Fibroblast of lung (primary cell): ENCODE measurements at regions not wholly inside any gene's neighbourhood (a gene's known extent, or its start where the extent isn't known, plus 50 kb on each side); places are given as distances from the start of the nearest gene placed in this dataset.
A peak's percentile ranks its signal among the peaks of the same experiment; 100 is the strongest.

ENCODE experiments used
- DNase-seq, 2 donors: peaks; one replicate each; pipeline versions ENCODE4 v3.0.0 to v3.0.0-alpha.2; 2010; ENCODE audit warnings: low read depth in 2 of 2
- H2AFZ ChIP-seq: 2 replicates; pipeline ENCODE4 v1.5.1; 2012; ENCODE audit warnings: low read length, control low read depth, inconsistent platforms
- H3K27ac ChIP-seq: 2 replicates; pipeline ENCODE4 v1.5.1; 2011; ENCODE audit warnings: low read length, control low read depth; ENCODE audit not compliant: insufficient read depth
- H3K27me3 ChIP-seq: 2 replicates; pipeline ENCODE4 v1.5.1; 2011; ENCODE audit warnings: mild to moderate bottlenecking, low read length; ENCODE audit not compliant: control insufficient read depth, insufficient read depth
- H3K36me3 ChIP-seq: 2 replicates; pipeline ENCODE4 v1.5.1; 2011; ENCODE audit warnings: low read length; ENCODE audit not compliant: control insufficient read depth, insufficient read depth
- H3K4me1 ChIP-seq: 2 replicates; pipeline ENCODE4 v1.5.1; 2011; ENCODE audit warnings: low read length; ENCODE audit not compliant: control insufficient read depth, insufficient read depth; ENCODE audit errors: extremely low read depth
- H3K4me2 ChIP-seq: 2 replicates; pipeline ENCODE4 v1.5.1; 2011; ENCODE audit warnings: low read length, control low read depth; ENCODE audit not compliant: insufficient read depth; ENCODE audit errors: extremely low read depth
- H3K4me3 ChIP-seq, 4 experiments: fragments of 200-600 bp in 1 of 4; sonication (generic) in 1 of 4; replicated peaks in 1 of 4; 2 replicates each; pipeline ENCODE4 v1.5.1; 2011 to 2016; ENCODE audit warnings: low read length in 4 of 4, low read depth in 3 of 4, mild to moderate bottlenecking in 3 of 4, control low read depth in 2 of 4, inconsistent platforms in 1 of 4, mixed read lengths in 1 of 4; ENCODE audit not compliant: insufficient read depth in 1 of 4; ENCODE audit errors: control extremely low read depth in 1 of 4
- H3K79me2 ChIP-seq: 2 replicates; pipeline ENCODE4 v1.5.1; 2012; ENCODE audit warnings: mild to moderate bottlenecking, low read length, inconsistent platforms; ENCODE audit not compliant: control insufficient read depth, insufficient read depth
- H3K9ac ChIP-seq: 2 replicates; pipeline ENCODE4 v1.5.1; 2011; ENCODE audit warnings: mild to moderate bottlenecking, low read length, control low read depth; ENCODE audit not compliant: insufficient read depth
- H3K9me3 ChIP-seq: 2 replicates; pipeline ENCODE4 v1.5.1; 2012; ENCODE audit warnings: low read depth, low read length; ENCODE audit not compliant: control insufficient read depth, insufficient read depth
- H4K20me1 ChIP-seq: 2 replicates; pipeline ENCODE4 v1.5.1; 2011; ENCODE audit warnings: low read length; ENCODE audit not compliant: control insufficient read depth, insufficient read depth; ENCODE audit errors: extremely low read depth
- CTCF ChIP-seq, 2 donors: IDR thresholded peaks in 1 of 2; conservative IDR thresholded peaks in 1 of 2; 1 replicate in 1 of 2; 2 replicates in 1 of 2; pipeline ENCODE4 v1.5.1; 2011 to 2012; ENCODE audit warnings: low read length in 2 of 2, control low read depth in 1 of 2, inconsistent platforms in 1 of 2, low read depth in 1 of 2, mild to moderate bottlenecking in 1 of 2
- EZH2 ChIP-seq: IDR thresholded peaks from 2 replicates; pipeline ENCODE4 v1.5.1; 2012; ENCODE audit warnings: low read length, control low read depth, mild to moderate bottlenecking; ENCODE audit errors: missing control alignments

- no peak overlapping the region for H2AFZ ChIP-seq
- no peak overlapping the region for H3K4me3 ChIP-seq
- H3K4me2 ChIP-seq, result no peak overlapping the region
- H3K27me3 ChIP-seq, result no peaks in the 10 kb centered on the region
- H3K79me2 ChIP-seq, result no peaks in the 10 kb centered on the region
- H3K9me3 ChIP-seq, result no peaks in the 10 kb centered on the region
- TF ChIP-seq EZH2, result no peak
- TF ChIP-seq CTCF (conservative IDR thresholded peaks at IDR 0.05 in 1 of 2, IDR thresholded peaks at IDR 0.05 in 1 of 2; ENCODE audit: low read depth in 1 of 2, low read length in 2 of 2), result no peak
- no peaks in the 10 kb centered on the region for H3K4me1 ChIP-seq
- H3K9ac ChIP-seq, result no peak overlapping the region
- H4K20me1 ChIP-seq, result no peaks in the 10 kb centered on the region
- no peaks in the 10 kb centered on the region for H3K36me3 ChIP-seq
- no peak overlapping the region for H3K27ac ChIP-seq
- DNase-seq, result no peak
These were observed 206.1 kb upstream of the ZNF608 start for GRCh38 chr5:124952566-124952965.

GRCh38 chr5:124954784-124955183, 208.3 kb upstream of the ZNF608 start:
- no peaks in the 10 kb centered on the region for H3K4me1 ChIP-seq
- H3K4me3 ChIP-seq, result no peak overlapping the region
- H3K27ac ChIP-seq, result no peak overlapping the region
- no peaks in the 10 kb centered on the region for H3K36me3 ChIP-seq
- no peaks in the 10 kb centered on the region for H3K27me3 ChIP-seq
- TF ChIP-seq CTCF (conservative IDR thresholded peaks at IDR 0.05 in 1 of 2, IDR thresholded peaks at IDR 0.05 in 1 of 2; ENCODE audit: low read depth in 1 of 2, low read length in 2 of 2) (no peak), EZH2 (no peak)
- no peak overlapping the region for H2AFZ ChIP-seq
- H3K9ac ChIP-seq, result no peak overlapping the region
- no peak overlapping the region for H3K4me2 ChIP-seq
- H4K20me1 ChIP-seq, result no peaks in the 10 kb centered on the region
- no peak for DNase-seq
- H3K9me3 ChIP-seq, result no peaks in the 10 kb centered on the region
- H3K79me2 ChIP-seq, result no peaks in the 10 kb centered on the region

GRCh38 chr5:124956471-124957029, 210.1 kb upstream of the ZNF608 start:
- Histone ChIP-seq H3K4me1 (no peaks in the 10 kb centered on the region), H3K27ac (no peak overlapping the region), H2AFZ (no peak overlapping the region), H3K79me2 (no peaks in the 10 kb centered on the region), H3K27me3 (no peaks in the 10 kb centered on the region), H3K9me3 (no peaks in the 10 kb centered on the region), H3K36me3 (no peaks in the 10 kb centered on the region), H3K9ac (no peak overlapping the region), H3K4me3 (no peak overlapping the region), H3K4me2 (no peak overlapping the region), H4K20me1 (no peaks in the 10 kb centered on the region)
- TF ChIP-seq EZH2 (no peak), CTCF (conservative IDR thresholded peaks at IDR 0.05 in 1 of 2, IDR thresholded peaks at IDR 0.05 in 1 of 2; ENCODE audit: low read depth in 1 of 2, low read length in 2 of 2) (no peak)
- peak in 1 of 2 donors; percentile 28 for DNase-seq
